ENCODE measurements at regions not wholly inside any gene's neighbourhood (a gene's known extent, or its start where the extent isn't known, plus 50 kb on each side); places are given as distances from the start of the nearest gene placed in this dataset.

- TF ChIP-seq CTCF (optimal IDR thresholded peaks at IDR 0.05 in 1 of 3, IDR thresholded peaks at IDR 0.05 in 1 of 3, conservative IDR thresholded peaks at IDR 0.05 in 1 of 3; ENCODE audit: extremely low read depth in 1 of 3, insufficient read depth in 2 of 3, low read length in 3 of 3) (no peak), EZH2 (IDR thresholded peaks at IDR 0.05; ENCODE audit: low read length) (no peak)
Observed at GRCh38 chr5:152549709-152550108, 144.6 kb upstream of the NMUR2 start.
